A673 (cell line): ENCODE measurements at regions not wholly inside any gene's neighbourhood (a gene's known extent, or its start where the extent isn't known, plus 50 kb on each side); places are given as distances from the start of the nearest gene placed in this dataset.

Experiments used
- BruUV-seq: library from RNA; stranded (reverse); fragments of 400-500 nt; replicated peaks from 2 replicates; lab custom pipeline; 2021; lab: Mats Ljungman, UMichigan
- CTCF ChIA-PET: fragments of 300-600 bp; sonication (Branson Sonifier 250); formaldehyde crosslinking; loops from one replicate; lab custom pipeline; 2022; ENCODE audit warnings: antibody characterized with exemption; lab: Charles Lee
- POLR2A ChIA-PET: fragments of 300-600 bp; sonication (Branson Sonifier 250); formaldehyde crosslinking; loops from one replicate; lab custom pipeline; 2022; ENCODE audit warnings: antibody characterized with exemption; ENCODE audit not compliant: low non-redundant PET; lab: Charles Lee
- DNase-seq: peaks from one replicate; pipeline ENCODE4 v3.0.0-alpha.2; 2015; ENCODE audit warnings: low spot score
- H3K27ac ChIP-seq: fragments of 200-600 bp; sonication (generic); 2 replicates; pipeline ENCODE4 v1.5.1; 2016; ENCODE audit warnings: mixed run types, low read depth, mild to moderate bottlenecking, mixed read lengths, antibody characterized with exemption, low read length; ENCODE audit not compliant: poor library complexity, severe bottlenecking
- H3K27me3 ChIP-seq: fragments of 200-600 bp; sonication (generic); replicated peaks from 2 replicates; pipeline ENCODE4 v1.6.1; 2017; ENCODE audit warnings: mixed run types, low read depth, mild to moderate bottlenecking, mixed read lengths, antibody characterized with exemption, low read length; ENCODE audit not compliant: insufficient read depth, poor library complexity
- H3K36me3 ChIP-seq: fragments of 200-600 bp; sonication (generic); 2 replicates; pipeline ENCODE4 v1.6.1; 2016; ENCODE audit warnings: mixed run types, mild to moderate bottlenecking, mixed read lengths, antibody characterized with exemption, low read length; ENCODE audit not compliant: insufficient read depth, poor library complexity, severe bottlenecking
- H3K4me1 ChIP-seq: fragments of 200-600 bp; sonication (generic); 2 replicates; pipeline ENCODE4 v1.6.1; 2017; ENCODE audit warnings: mixed run types, mild to moderate bottlenecking, mixed read lengths, antibody characterized with exemption, low read length; ENCODE audit not compliant: insufficient read depth, poor library complexity, severe bottlenecking
- H3K4me3 ChIP-seq: fragments of 200-600 bp; sonication (generic); 2 replicates; pipeline ENCODE4 v1.5.1; 2016; ENCODE audit warnings: low read depth, mixed run types, mild to moderate bottlenecking, mixed read lengths, low read length; ENCODE audit not compliant: poor library complexity, severe bottlenecking
- H3K9me3 ChIP-seq: fragments of 200-600 bp; sonication (generic); 2 replicates; pipeline ENCODE4 v1.6.1; 2016; ENCODE audit warnings: mixed run types, low read depth, mild to moderate bottlenecking, mixed read lengths, antibody characterized with exemption, low read length; ENCODE audit not compliant: poor library complexity, severe bottlenecking
- CTCF ChIP-seq: fragments of 300-800, 200-600 bp; sonication (generic); conservative IDR thresholded peaks from 2 replicates; pipeline ENCODE4 v1.5.1; 2017; ENCODE audit warnings: low read depth, mild to moderate bottlenecking, antibody characterized with exemption, low read length, moderate library complexity, mixed read lengths
- EZH2 ChIP-seq: fragments of 200-600 bp; sonication (generic); IDR thresholded peaks from 2 replicates; pipeline ENCODE4 v1.6.1; 2017; ENCODE audit warnings: borderline replicate concordance, low read depth, mild to moderate bottlenecking, mixed read lengths, antibody characterized with exemption, low read length; ENCODE audit not compliant: poor library complexity, severe bottlenecking
- intact Hi-C: fragments of 100-400 bp; cut with micrococcal nuclease; formaldehyde crosslinking; loops from one replicate; pipeline ENCODE4 v1.10.0; 2022; ENCODE audit not compliant: unreplicated experiment

GRCh38 chr5:9885164-9885563 is 255.0 kb upstream of the TAS2R1 start:
- intact Hi-C loops = no loop called here
- Histone ChIP-seq H3K27me3 (no peaks in the 10 kb centered on the region), H3K4me3 (no peak overlapping the region), H3K4me1 (no peaks in the 10 kb centered on the region), H3K36me3 (no peaks in the 10 kb centered on the region), H3K27ac (no peak overlapping the region), H3K9me3 (no peaks in the 10 kb centered on the region)
- TF ChIP-seq EZH2 (no peak), CTCF (no peak)
- no TSS peak for BruUV-seq
- ChIA-PET POLR2A (no interaction called here), CTCF (no interaction called here)
- no peak for DNase-seq

DNA sequence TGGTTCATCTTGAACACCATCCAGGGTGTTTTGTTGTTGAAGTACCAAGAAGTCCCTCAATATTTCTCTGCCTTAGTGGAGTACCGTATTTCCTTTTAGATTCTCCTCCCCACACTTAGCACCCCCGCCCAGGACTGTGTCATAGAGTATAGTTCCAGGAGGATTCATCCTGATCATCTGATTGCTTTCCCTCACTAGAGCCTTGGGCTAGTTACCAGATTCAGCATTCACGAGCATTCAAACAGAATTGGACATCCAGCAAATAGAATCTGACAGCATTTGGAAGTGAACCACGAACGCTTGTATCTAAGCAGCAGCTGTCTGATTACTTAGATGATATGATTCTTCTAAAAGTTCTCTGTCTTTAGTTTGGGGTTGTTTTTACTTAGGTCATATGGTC is 248.1 kb upstream of the TAS2R1 start:
- intact Hi-C loops = no loop called here
- H3K4me1 ChIP-seq = no peaks in the 10 kb centered on the region
- H3K9me3 ChIP-seq = no peaks in the 10 kb centered on the region
- TF ChIP-seq EZH2 = no peak
- no peak for TF ChIP-seq CTCF
- no peak for DNase-seq
- no peak overlapping the region for H3K4me3 ChIP-seq
- ChIA-PET CTCF (no interaction called here), POLR2A (no interaction called here)
- BruUV-seq = no TSS peak
- H3K27ac ChIP-seq = no peak overlapping the region
- H3K36me3 ChIP-seq = no peaks in the 10 kb centered on the region
- H3K27me3 ChIP-seq = no peaks in the 10 kb centered on the region

DNA sequence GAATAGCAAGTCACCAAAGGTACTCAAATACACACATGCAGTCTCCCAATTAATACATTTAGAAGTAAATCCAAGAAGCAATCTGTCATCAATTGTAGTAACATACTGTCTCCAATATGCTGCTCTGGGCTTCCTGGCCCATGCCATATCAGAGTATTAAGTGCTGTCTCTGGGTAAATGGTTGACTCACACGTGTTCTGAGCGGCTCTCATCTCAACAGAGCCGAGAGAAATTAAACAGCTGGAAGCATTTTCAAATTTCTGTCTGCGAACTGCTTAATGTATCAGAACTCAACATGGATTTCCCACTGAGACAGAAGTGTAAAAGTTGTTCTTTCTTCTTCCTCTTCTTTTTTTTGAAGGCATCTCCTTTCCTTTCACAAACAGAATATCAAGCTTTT is 247.3 kb upstream of the TAS2R1 start:
- no peak for DNase-seq
- ChIA-PET POLR2A (no interaction called here), CTCF (no interaction called here)
- H3K27me3 ChIP-seq = no peaks in the 10 kb centered on the region
- H3K4me3 ChIP-seq = no peak overlapping the region
- intact Hi-C loops = no loop called here
- no peaks in the 10 kb centered on the region for H3K36me3 ChIP-seq
- TF ChIP-seq EZH2 (no peak), CTCF (no peak)
- H3K27ac ChIP-seq = no peak overlapping the region
- BruUV-seq = no TSS peak
- no peaks in the 10 kb centered on the region for H3K9me3 ChIP-seq
- no peaks in the 10 kb centered on the region for H3K4me1 ChIP-seq
